Globus pallidus (tissue), 1 donor: ENCODE measurements at regions not wholly inside any gene's neighbourhood (a gene's known extent, or its start where the extent isn't known, plus 50 kb on each side); places are given as distances from the start of the nearest gene placed in this dataset.
"Not testable (repeated sequence)": the region's sequence is repeated elsewhere in the genome, so short reads cannot be mapped to it uniquely, and the experiment has no call there.

Experiments used
- DNase-seq: peaks from one replicate; pipeline ENCODE4 v3.0.0-alpha.2; 2015; ENCODE audit warnings: low spot score

GRCh38 chr12:91667694-91668093 lies 478.0 kb downstream of the BTG1 start:
- DNase-seq = no peak

DNA sequence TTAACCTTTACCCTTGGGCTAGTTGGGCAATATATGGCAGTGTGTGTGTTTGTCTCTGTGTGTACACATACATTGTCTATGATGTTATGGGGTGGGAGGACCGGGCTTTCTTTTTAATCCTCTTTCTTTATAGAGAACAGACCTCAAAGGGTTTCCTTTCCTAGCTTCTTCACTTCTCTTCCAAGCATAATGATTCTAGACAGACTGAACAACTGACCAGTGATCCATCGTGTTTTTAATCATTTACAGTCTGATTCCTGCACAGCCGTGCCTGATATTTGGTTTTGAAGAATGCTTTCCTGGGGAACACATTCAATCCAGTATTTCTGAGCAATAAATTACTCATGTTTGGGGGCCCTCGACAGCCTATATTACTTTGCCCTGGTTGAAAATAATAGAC lies 481.1 kb upstream of the DCN start:
- peak; percentile 1 for DNase-seq

GRCh38 chr12:91663310-91663709 lies 480.7 kb upstream of the DCN start:
- DNase-seq = no peak

GRCh38 chr12:91662021-91662420 lies 479.4 kb upstream of the DCN start:
- no peak for DNase-seq

- no peak for DNase-seq
These were observed 474.4 kb upstream of the DCN start for GRCh38 chr12:91657032-91657431.

DNA sequence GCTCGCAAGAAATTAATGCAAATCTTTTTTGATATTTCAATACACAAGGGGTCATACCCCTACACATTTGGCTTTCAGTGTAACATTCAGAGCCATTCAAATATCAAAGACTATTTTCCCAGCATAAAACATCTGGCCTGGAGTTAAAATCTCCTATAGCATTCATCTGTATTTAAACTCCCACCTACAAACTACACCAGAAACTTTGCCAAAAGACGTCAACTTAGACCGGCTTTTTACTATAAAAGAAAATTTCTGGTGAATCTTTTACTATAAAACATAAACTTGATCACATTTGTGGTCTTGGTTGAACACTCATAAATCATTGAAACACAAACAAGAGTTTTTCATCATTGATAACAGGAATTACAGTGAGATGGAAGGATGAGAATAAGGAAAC lies 473.3 kb upstream of the DCN start:
- DNase-seq = no peak

GRCh38 chr12:91654087-91654486 lies 471.5 kb upstream of the DCN start:
- no peak for DNase-seq

DNA sequence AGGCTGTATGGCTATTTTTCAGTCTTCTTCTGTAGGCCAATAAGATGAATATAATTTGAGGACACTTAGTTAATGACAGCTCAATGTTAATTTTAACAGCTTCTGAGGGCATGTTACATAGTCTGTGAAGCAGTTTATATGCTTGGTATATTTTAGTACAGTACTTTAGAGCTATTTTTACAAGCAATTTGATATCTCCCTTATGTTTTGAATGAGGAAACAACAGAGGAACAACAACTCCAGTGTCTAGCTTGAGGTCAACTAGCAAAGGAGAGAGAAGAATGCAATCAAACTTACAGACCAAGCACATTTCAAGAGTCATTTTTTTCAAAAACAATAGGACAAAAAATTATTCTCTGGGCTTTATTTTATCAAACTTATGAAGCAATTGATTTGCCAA lies 469.1 kb upstream of the DCN start:
- DNase-seq = no peak

DNA sequence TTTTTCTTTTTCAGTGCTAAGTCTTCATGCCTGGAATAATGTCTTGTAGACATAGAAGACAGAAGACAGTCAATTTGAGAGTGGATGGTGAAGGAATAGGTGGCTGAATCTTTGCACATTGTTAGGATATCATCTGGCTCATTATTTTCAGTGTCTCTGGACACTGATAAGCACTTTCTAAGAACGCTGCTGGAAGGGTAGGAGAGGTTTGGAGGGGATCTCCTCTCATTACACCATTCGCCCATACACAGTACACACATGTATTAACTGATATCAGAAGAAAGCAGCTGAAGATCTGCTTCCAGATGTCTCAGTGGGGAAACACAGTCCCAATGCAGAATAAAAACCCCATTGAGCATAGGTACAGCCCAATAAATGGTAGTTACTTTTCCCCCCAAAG lies 461.1 kb upstream of the DCN start:
- DNase-seq = no peak

DNA sequence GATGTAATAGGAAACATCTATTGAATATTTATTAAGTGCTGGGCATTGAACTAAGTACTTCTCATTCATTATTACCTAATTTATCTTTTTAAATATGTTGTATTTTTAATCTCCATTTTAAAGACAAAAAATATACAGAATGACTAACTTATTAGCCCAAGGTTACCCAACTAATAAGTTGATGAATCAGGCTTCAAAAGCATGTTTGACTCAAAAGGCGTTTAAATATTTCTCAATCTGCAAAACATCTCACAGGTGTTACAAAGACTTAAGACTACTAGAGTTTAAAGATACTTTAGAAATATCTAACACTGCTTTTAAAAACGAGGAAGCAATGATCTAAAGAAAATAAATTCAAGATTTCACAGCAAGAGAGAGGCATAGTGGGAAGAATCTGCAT lies 457.4 kb upstream of the DCN start:
- no peak for DNase-seq

DNA sequence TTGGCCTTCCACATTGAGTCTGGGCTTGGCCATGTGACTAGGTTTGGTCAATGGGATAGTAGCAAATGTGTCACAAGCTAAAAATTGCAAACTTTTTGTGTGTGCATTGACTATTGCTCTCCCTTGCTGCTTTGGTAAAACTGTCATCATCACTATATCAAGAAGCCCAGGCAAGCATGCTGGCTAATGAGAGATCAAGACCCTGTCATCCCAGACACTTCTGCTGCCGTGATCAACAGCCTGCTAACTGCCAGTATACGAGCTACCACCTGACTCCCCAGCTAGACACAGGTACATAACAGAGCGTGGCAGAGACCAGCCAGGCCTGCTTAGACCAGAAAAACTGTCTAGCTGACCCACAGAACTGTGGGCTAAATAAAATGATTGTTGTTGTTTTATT lies 456.7 kb upstream of the DCN start:
- no peak for DNase-seq

- DNase-seq = no peak
These were observed 455.4 kb upstream of the DCN start for GRCh38 chr12:91637789-91638624.

- DNase-seq = no peak
These were observed 454.1 kb upstream of the DCN start for GRCh38 chr12:91636721-91637120.

DNA sequence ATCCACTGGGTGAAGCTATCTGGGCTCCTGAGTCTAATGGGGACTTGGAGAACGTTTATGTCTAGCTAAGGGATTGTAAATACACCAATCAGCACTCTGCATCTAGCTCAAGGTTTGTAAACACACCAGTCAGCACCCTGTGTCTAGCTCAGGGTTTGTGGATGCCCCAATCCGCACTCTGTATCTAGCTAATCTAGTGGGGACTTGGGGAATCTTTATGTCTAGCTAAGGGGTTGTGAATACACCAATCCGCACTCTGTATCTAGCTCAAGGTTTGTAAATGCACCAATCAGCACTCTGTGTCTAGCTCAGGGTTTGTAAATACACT lies 451.7 kb upstream of the DCN start:
- DNase-seq = not testable (repeated sequence)

DNA sequence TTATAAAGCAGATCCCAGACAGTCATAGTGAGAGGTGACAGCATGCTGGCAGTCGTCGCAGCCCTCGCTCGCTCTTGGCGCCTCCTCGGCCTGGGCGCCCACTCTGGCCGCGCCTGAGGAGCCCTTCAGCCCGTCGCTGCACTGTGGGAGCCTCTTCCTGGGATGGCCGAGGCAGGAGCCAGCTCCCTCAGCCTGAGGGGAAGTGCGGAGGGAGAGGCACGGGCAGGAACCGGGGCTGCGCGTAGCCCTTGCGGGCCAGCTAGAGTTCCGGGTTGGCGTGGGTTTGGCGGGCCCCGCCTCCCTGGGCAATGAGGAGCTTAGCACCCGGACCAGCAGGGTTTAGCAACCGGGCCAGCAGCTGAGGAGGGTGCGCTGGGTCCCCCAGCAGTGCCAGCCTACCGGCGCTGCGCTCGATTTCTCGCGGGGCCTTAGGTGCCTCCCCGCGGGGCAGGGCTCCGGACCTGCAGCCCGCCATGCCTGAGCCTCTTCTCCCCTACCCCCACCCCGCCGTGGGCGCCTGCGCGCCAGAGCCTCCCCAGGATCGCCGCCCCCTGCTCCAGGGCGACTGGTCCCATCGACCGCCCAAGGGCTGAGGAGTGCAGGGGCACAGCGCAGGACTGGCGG lies 451.2 kb upstream of the DCN start:
- no peak for DNase-seq

DNA sequence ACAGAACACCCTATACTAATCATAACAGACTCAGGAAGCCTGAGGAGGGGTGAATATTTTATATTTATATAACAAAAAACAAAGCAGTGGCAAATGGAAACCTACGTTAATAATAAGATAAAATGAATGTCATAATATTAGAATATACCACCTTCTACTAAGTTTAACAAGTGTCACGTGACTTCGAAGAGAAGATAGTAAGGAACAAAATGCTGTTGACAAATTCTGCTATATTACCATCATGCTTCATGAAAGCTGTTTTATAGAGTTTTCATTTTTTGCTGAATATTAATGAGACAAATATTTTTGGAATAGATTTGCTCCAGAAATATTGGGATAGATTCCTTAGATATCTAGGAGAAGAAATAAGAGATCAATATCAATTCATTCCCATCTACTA lies 450.6 kb upstream of the DCN start:
- DNase-seq = no peak

GRCh38 chr12:91632042-91632786 lies 449.6 kb upstream of the DCN start:
- DNase-seq = no peak

- DNase-seq = peak; percentile 7
These were observed 448.1 kb upstream of the DCN start for GRCh38 chr12:91630596-91631293.

DNA sequence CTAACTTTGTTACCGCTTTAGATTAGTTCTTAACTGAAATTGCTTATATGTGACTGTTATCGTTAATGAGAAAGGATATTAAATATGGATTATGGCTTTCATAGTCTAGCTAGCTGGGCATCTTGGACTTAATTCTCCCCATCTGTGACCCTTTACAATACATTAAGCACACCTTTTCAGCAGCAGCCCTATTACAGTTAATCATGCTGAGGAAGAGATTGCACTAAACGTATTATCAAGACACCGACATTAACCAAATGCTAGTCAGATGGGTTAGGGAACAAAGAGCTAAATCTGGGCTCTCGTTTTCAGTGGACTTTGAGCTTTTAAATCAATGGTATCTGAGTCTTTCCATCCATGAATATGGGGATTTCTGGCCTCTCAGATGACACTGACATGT lies 447.5 kb upstream of the DCN start:
- no peak for DNase-seq

DNA sequence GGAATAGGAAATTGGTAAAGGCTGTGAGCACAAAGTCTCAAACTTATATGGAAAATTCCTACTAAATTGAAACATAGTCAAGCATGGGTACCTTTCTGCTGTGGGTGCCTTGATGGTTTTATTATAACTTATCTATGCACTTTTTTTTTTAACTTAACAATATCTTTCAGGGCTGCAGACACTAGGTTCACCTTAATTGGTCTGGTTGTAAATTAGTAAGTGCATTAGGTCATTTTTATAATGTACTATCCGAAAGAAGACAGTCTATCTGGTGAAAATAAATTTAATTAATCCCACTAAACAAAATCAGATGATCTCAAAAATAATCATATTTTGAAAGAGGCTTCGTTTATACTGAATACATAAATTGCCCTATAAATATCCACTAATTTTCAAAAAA lies 446.8 kb upstream of the DCN start:
- no peak for DNase-seq

- no peak for DNase-seq
These were observed 446.0 kb upstream of the DCN start for GRCh38 chr12:91628656-91629055.

DNA sequence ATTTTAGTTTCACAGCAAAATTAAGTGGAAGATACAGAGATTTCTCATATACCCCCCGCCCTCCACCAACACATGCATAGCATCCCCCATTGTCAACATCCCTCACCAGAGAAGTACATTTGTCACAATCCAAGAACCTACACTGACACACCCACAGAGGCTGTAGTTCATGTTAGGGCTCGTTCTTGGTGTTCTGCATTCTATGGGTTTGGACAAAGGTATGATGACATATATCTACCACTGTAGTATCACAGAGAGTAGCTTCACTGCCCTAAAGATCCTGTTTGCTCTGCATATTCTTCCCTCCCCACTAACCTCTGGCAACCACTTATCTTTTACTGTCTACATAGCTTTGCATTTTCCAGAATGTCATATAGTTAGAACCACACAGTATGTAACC lies 444.6 kb upstream of the DCN start:
- DNase-seq = no peak

DNA sequence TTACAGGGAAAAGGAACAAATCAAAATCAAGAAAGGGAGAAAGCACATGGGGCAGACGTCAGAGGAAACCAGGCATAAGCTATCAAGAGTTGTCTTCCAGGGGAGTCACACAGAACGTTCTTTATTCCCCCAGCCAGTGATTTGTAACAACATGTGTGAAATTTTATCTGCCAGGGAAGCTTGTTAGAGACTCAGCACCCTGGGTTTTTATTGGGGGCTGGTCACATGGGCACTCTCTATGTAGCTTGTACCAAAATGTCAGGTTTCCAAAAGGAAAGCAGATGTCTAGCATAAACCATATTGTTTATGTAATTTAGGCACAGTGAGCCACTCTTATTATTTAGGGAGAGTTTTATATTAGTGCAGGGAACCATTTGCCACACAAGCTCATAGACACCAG lies 440.4 kb upstream of the DCN start:
- no peak for DNase-seq
